Neural progenitor cell (in vitro differentiated cells): ENCODE measurements at regions not wholly inside any gene's neighbourhood (a gene's known extent, or its start where the extent isn't known, plus 50 kb on each side); places are given as distances from the start of the nearest gene placed in this dataset.

ENCODE experiments used
- EZH2 ChIP-seq: fragments of 200-600 bp; sonication (generic); IDR thresholded peaks from 2 replicates; pipeline ENCODE4 v1.6.1; 2017; ENCODE audit warnings: antibody characterized with exemption, mild to moderate bottlenecking, moderate library complexity
- EZH2phosphoT487 ChIP-seq: fragments of 200-600 bp; sonication (generic); IDR thresholded peaks from 2 replicates; pipeline ENCODE4 v1.6.1; 2017; ENCODE audit warnings: antibody characterized with exemption
- TF ChIP-seq, protein P1 (sequence below): fragments of 200-600 bp; sonication (generic); IDR thresholded peaks from 2 replicates; pipeline ENCODE4 v1.5.1; 2017; ENCODE audit warnings: antibody characterized with exemption, mild to moderate bottlenecking

- TF ChIP-seq, protein P1, sequence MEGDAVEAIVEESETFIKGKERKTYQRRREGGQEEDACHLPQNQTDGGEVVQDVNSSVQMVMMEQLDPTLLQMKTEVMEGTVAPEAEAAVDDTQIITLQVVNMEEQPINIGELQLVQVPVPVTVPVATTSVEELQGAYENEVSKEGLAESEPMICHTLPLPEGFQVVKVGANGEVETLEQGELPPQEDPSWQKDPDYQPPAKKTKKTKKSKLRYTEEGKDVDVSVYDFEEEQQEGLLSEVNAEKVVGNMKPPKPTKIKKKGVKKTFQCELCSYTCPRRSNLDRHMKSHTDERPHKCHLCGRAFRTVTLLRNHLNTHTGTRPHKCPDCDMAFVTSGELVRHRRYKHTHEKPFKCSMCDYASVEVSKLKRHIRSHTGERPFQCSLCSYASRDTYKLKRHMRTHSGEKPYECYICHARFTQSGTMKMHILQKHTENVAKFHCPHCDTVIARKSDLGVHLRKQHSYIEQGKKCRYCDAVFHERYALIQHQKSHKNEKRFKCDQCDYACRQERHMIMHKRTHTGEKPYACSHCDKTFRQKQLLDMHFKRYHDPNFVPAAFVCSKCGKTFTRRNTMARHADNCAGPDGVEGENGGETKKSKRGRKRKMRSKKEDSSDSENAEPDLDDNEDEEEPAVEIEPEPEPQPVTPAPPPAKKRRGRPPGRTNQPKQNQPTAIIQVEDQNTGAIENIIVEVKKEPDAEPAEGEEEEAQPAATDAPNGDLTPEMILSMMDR = no peak
- TF ChIP-seq EZH2 (no peak), EZH2phosphoT487 (no peak)
Observed at GRCh38 chr11:41536021-41536568, 76.6 kb upstream of the LRRC4C start.
